HEK293 (cell line): ENCODE measurements at regions not wholly inside any gene's neighbourhood (a gene's known extent, or its start where the extent isn't known, plus 50 kb on each side); places are given as distances from the start of the nearest gene placed in this dataset.

ENCODE experiments used
- CTCF ChIA-PET: fragments of 350-600 bp; formaldehyde crosslinking; extraction: SDS; loops from one replicate; lab custom pipeline; 2021; ENCODE audit warnings: antibody characterized with exemption; lab: Yijun Ruan, JAX
- POLR2A ChIA-PET: fragments of 300-600 bp; formaldehyde crosslinking; extraction: SDS; loops from one replicate; lab custom pipeline; 2020; ENCODE audit warnings: antibody characterized with exemption, inconsistent platforms; lab: Yijun Ruan, JAX
- H3K27ac ChIP-seq: fragments of 200-500 bp; sonication (Bioruptor generic); 2 replicates; pipeline ENCODE4 v1.5.1; 2014; ENCODE audit warnings: low read depth, low read length, control low read depth, inconsistent platforms; ENCODE audit errors: extremely low read depth
- H3K36me3 ChIP-seq, 2 experiments: fragments of 200-500 bp in 1 of 2; sonication (Bioruptor generic) in 1 of 2; 1 replicate in 1 of 2; 2 replicates in 1 of 2; pipeline ENCODE4 v1.5.1; 2014 to 2017; ENCODE audit warnings: inconsistent platforms in 2 of 2, low read length in 2 of 2; ENCODE audit not compliant: control insufficient read depth in 2 of 2, insufficient read depth in 1 of 2
- H3K4me1 ChIP-seq: fragments of 200-500 bp; sonication (Bioruptor generic); 2 replicates; pipeline ENCODE4 v1.5.1; 2014; ENCODE audit warnings: mild to moderate bottlenecking, low read length, inconsistent platforms; ENCODE audit not compliant: control insufficient read depth, insufficient read depth
- H3K4me3 ChIP-seq: 2 replicates; pipeline ENCODE4 v1.5.1; 2011; ENCODE audit warnings: low read depth, mild to moderate bottlenecking, control low read depth, low read length, moderate library complexity
- H3K9me3 ChIP-seq: fragments of 200-500 bp; sonication (Bioruptor generic); 2 replicates; pipeline ENCODE4 v1.5.1; 2014; ENCODE audit warnings: low read depth, low read length, inconsistent platforms; ENCODE audit not compliant: control insufficient read depth, insufficient read depth
- BCL11A ChIP-seq: fragments of 450-650 bp; formaldehyde crosslinking; IDR thresholded peaks from 2 replicates; pipeline ENCODE4 v1.5.1; 2016; ENCODE audit warnings: low read depth, missing biosample characterization, missing genetic modification characterization
- EGR2 ChIP-seq: fragments of 450-650 bp; formaldehyde crosslinking; IDR thresholded peaks from 2 replicates; pipeline ENCODE4 v1.5.1; 2016; ENCODE audit warnings: low read depth, missing biosample characterization, missing genetic modification characterization
- HOXD13 ChIP-seq: sonication (generic); formaldehyde crosslinking; IDR thresholded peaks from 2 replicates; pipeline ENCODE4 v1.8.0; 2022; ENCODE audit warnings: missing genetic modification reagents, borderline replicate concordance
- IKZF3 ChIP-seq: fragments of 450-650 bp; IDR thresholded peaks from 2 replicates; pipeline ENCODE4 v1.5.0; 2018; ENCODE audit warnings: missing biosample characterization, mild to moderate bottlenecking, missing genetic modification characterization, moderate library complexity
- PATZ1 ChIP-seq: fragments of 450-650 bp; formaldehyde crosslinking; IDR thresholded peaks from 2 replicates; pipeline ENCODE4 v1.5.1; 2016; ENCODE audit warnings: missing biosample characterization, missing genetic modification characterization
- PBX3 ChIP-seq: sonication (generic); formaldehyde crosslinking; IDR thresholded peaks from 2 replicates; pipeline ENCODE4 v1.8.1; 2022; ENCODE audit warnings: mild to moderate bottlenecking, moderate library complexity, missing genetic modification reagents
- PRDM1 ChIP-seq: fragments of 450-650 bp; formaldehyde crosslinking; IDR thresholded peaks from 2 replicates; pipeline ENCODE4; 2016; ENCODE audit warnings: missing biosample characterization, missing genetic modification characterization
- SETDB1 ChIP-seq: IDR thresholded peaks from one replicate; pipeline ENCODE4 v1.6.1; 2017; ENCODE audit warnings: mild to moderate bottlenecking, low read length, moderate library complexity, mixed read lengths; ENCODE audit not compliant: insufficient read length
- ZBTB20 ChIP-seq: fragments of 450-650 bp; formaldehyde crosslinking; IDR thresholded peaks from 2 replicates; pipeline ENCODE4 v1.5.1; 2016; ENCODE audit warnings: missing biosample characterization, missing genetic modification characterization
- ZFHX2 ChIP-seq: fragments of 450-650 bp; formaldehyde crosslinking; conservative IDR thresholded peaks from 2 replicates; pipeline ENCODE4 v1.5.1; 2016; ENCODE audit warnings: missing biosample characterization, missing genetic modification characterization
- ZNF10 ChIP-seq: fragments of 450-650 bp; formaldehyde crosslinking; IDR thresholded peaks from 2 replicates; pipeline ENCODE4 v1.5.1; 2017; ENCODE audit warnings: missing biosample characterization, missing genetic modification characterization
- ZNF138 ChIP-seq: fragments of 450-650 bp; formaldehyde crosslinking; IDR thresholded peaks from 2 replicates; pipeline ENCODE4 v1.5.1; 2016; ENCODE audit warnings: missing biosample characterization, missing genetic modification characterization, borderline replicate concordance
- ZNF148 ChIP-seq: fragments of 450-650 bp; formaldehyde crosslinking; IDR thresholded peaks from 2 replicates; pipeline ENCODE4 v1.5.0; 2017; ENCODE audit warnings: missing biosample characterization, missing genetic modification characterization, borderline replicate concordance
- ZNF174 ChIP-seq: fragments of 450-650 bp; formaldehyde crosslinking; IDR thresholded peaks from 2 replicates; pipeline ENCODE4 v1.5.0; 2017; ENCODE audit warnings: missing biosample characterization, mild to moderate bottlenecking, missing genetic modification characterization
- ZNF19 ChIP-seq: fragments of 450-650 bp; formaldehyde crosslinking; IDR thresholded peaks from 2 replicates; pipeline ENCODE4; 2016; ENCODE audit warnings: missing biosample characterization, missing genetic modification characterization, low read depth
- ZNF2 ChIP-seq: fragments of 450-650 bp; formaldehyde crosslinking; IDR thresholded peaks from 2 replicates; pipeline ENCODE4 v1.5.1; 2016; ENCODE audit warnings: missing biosample characterization, missing genetic modification characterization
- ZNF274 ChIP-seq, 2 experiments: fragments of 200-500 bp in 1 of 2; fragments of 450-650 bp in 1 of 2; sonication (Bioruptor generic) in 1 of 2; formaldehyde crosslinking in 1 of 2; IDR thresholded peaks; 2 replicates each; pipeline versions ENCODE4 v1.5.1 to v1.6.1; 2014 to 2016; ENCODE audit warnings: borderline replicate concordance in 1 of 2, inconsistent platforms in 1 of 2, low read length in 1 of 2, missing biosample characterization in 1 of 2, missing genetic modification characterization in 1 of 2
- ZNF341 ChIP-seq: fragments of 450-650 bp; formaldehyde crosslinking; IDR thresholded peaks from 2 replicates; pipeline ENCODE4; 2016; ENCODE audit warnings: low read depth, missing biosample characterization, missing genetic modification characterization
- ZNF391 ChIP-seq: fragments of 450-650 bp; formaldehyde crosslinking; IDR thresholded peaks from 2 replicates; pipeline ENCODE4 v1.5.1; 2016; ENCODE audit warnings: low read depth, missing biosample characterization, missing genetic modification characterization, borderline replicate concordance
- ZNF423 ChIP-seq: fragments of 450-650 bp; formaldehyde crosslinking; IDR thresholded peaks from 2 replicates; pipeline ENCODE4 v1.5.1; 2016; ENCODE audit warnings: missing biosample characterization, missing genetic modification characterization
- ZNF529 ChIP-seq: fragments of 450-650 bp; formaldehyde crosslinking; IDR thresholded peaks from 2 replicates; pipeline ENCODE4 v1.5.1; 2017; ENCODE audit warnings: missing genetic modification characterization, missing biosample characterization; ENCODE audit not compliant: insufficient replicate concordance
- ZNF600 ChIP-seq: fragments of 450-650 bp; formaldehyde crosslinking; IDR thresholded peaks from 2 replicates; pipeline ENCODE4 v1.5.1; 2016; ENCODE audit warnings: missing biosample characterization, missing genetic modification characterization
- ZNF645 ChIP-seq: fragments of 450-650 bp; formaldehyde crosslinking; IDR thresholded peaks from 2 replicates; pipeline ENCODE4; 2016; ENCODE audit warnings: missing biosample characterization, missing genetic modification characterization
- ZNF654 ChIP-seq: fragments of 450-650 bp; formaldehyde crosslinking; IDR thresholded peaks from 2 replicates; pipeline ENCODE4 v1.5.1; 2016; ENCODE audit warnings: low read depth, missing biosample characterization, missing genetic modification characterization
- ZSCAN18 ChIP-seq: fragments of 450-650 bp; formaldehyde crosslinking; IDR thresholded peaks from 2 replicates; pipeline ENCODE4 v1.5.1; 2016; ENCODE audit warnings: missing biosample characterization, missing genetic modification characterization

- no peak for TF ChIP-seq PBX3 (CRISPR knock-in tag)
Measured at GRCh38 chr6:141989706-141989959, 143.1 kb upstream of the GJE1 start (continued).

- no peak for TF ChIP-seq BCL11A
- peak; percentile 66 for TF ChIP-seq ZNF654 (tag by site-specific recombination)
- TF ChIP-seq SETDB1: no peak
- TF ChIP-seq ZNF10 (tag by site-specific recombination): no peak
- TF ChIP-seq ZSCAN18 (tag by site-specific recombination): no peak
- TF ChIP-seq EGR2 (tag by site-specific recombination): no peak
- no peak for TF ChIP-seq ZNF2
- CTCF ChIA-PET: interaction anchor here (0.6 to 5.8 kb wide), 34 partner anchors 8 to 780 kb away, joined by 3 to 62 read pairs (median 4); no protein-coding TSS in a partner anchor
Measured at GRCh38 chr6:141988954-141989705, 143.6 kb upstream of the GJE1 start.

GRCh38 chr6:141988327-141988726 is 144.4 kb upstream of the GJE1 start:
- Histone ChIP-seq H3K4me3 (no peak overlapping the region), H3K4me1 (no peaks in the 10 kb centered on the region), H3K27ac (no peak overlapping the region), H3K36me3 (no peaks in the 10 kb centered on the region), H3K9me3 (no peaks in the 10 kb centered on the region)
- ChIA-PET CTCF (interaction anchor here (0.7 to 5.8 kb wide), 4 partner anchors 120 to 1339 kb away, joined by 3 to 62 read pairs (median 4); no protein-coding TSS in a partner anchor), POLR2A (no interaction called here)
- TF ChIP-seq ZNF174 (no peak), ZNF274 (IDR thresholded peaks at IDR 0.05; ENCODE audit: low read length) (no peak), ZNF274 (tag by site-specific recombination; IDR thresholded peaks at IDR 0.05; ENCODE audit: borderline replicate concordance) (no peak), ZFHX2 (tag by site-specific recombination) (no peak), PATZ1 (no peak), ZNF138 (tag by site-specific recombination) (no peak), PRDM1 (tag by site-specific recombination) (no peak), HOXD13 (CRISPR knock-in tag) (no peak), IKZF3 (tag by site-specific recombination) (no peak), ZNF423 (tag by site-specific recombination) (no peak), ZNF148 (tag by site-specific recombination) (no peak), ZNF529 (tag by site-specific recombination) (no peak), ZNF645 (tag by site-specific recombination) (no peak), ZNF341 (tag by site-specific recombination) (no peak), ZBTB20 (tag by site-specific recombination) (no peak), ZNF391 (tag by site-specific recombination) (no peak), ZNF600 (tag by site-specific recombination) (no peak), ZNF19 (tag by site-specific recombination) (no peak)

More at GRCh38 chr6:141988954-141989705, 143.6 kb upstream of the GJE1 start:
- Histone ChIP-seq H3K4me3 (no peak overlapping the region), H3K36me3 (no peaks in the 10 kb centered on the region), H3K4me1 (no peaks in the 10 kb centered on the region), H3K27ac (no peak overlapping the region), H3K9me3 (no peaks in the 10 kb centered on the region)
- POLR2A ChIA-PET: no interaction called here
